Erythroblast (primary cell): ENCODE measurements at regions not wholly inside any gene's neighbourhood (a gene's known extent, or its start where the extent isn't known, plus 50 kb on each side); places are given as distances from the start of the nearest gene placed in this dataset.

ENCODE experiments used
- GATA1 ChIP-seq: IDR thresholded peaks from 2 replicates; pipeline ENCODE4 v1.6.1; 2011; ENCODE audit warnings: low read depth, mild to moderate bottlenecking, control low read depth, low read length, moderate library complexity
- POLR2A ChIP-seq: IDR thresholded peaks from 2 replicates; pipeline ENCODE4 v1.6.1; 2011; ENCODE audit warnings: mild to moderate bottlenecking, low read length

GRCh38 chr20:7693761-7694160 lies 246.5 kb downstream of the HAO1 start:
- TF ChIP-seq POLR2A (no peak), GATA1 (no peak)
